Iris pigment epithelial cell (primary cell): ENCODE measurements at regions not wholly inside any gene's neighbourhood (a gene's known extent, or its start where the extent isn't known, plus 50 kb on each side); places are given as distances from the start of the nearest gene placed in this dataset.
A peak's percentile ranks its signal among the peaks of the same experiment; 100 is the strongest.
"Not testable (repeated sequence)": the region's sequence is repeated elsewhere in the genome, so short reads cannot be mapped to it uniquely, and the experiment has no call there.

Source experiments
- DNase-seq: peaks from one replicate; pipeline ENCODE4 v3.0.0-alpha.2; 2011; ENCODE audit warnings: low read depth

DNA sequence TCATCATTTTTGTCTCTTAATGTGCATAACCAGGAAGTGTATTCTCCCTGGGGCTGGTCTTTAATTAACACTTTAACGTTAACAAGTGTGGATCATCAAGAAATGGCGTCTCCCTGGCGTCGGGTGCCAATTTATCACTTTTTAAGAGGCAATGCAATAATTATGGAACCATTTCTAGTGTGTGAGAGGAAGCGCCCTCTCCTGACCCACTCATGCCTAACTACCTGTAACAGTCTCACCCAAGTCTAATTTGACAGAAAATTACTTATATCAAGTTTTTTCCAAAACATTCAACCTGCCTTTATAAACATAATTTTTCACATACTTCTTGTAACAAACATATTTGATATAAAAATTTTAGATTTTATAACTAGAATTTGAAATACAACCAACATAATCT lies 905.3 kb upstream of the MDGA2 start:
- DNase-seq: no peak

DNA sequence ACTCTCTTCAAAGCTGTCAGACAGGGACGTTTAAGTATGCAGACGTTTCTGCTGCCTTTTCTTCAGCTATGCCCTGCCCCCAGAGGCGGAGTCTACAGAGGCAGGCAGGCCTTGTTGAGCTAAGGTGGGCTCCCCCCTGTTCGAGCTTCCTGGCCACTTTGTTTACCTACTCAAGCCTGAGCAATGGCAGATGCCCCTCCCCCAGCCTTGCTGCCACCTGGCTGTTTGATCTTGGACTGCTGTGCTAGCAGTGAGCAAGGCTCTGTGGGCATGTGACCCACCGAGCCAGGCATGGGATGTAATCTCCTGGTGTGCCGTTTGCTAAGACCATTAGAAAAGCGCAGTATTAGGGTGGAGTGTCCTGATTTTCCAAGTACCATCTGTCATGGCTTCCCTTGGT lies 900.4 kb upstream of the MDGA2 start:
- no peak for DNase-seq

DNA sequence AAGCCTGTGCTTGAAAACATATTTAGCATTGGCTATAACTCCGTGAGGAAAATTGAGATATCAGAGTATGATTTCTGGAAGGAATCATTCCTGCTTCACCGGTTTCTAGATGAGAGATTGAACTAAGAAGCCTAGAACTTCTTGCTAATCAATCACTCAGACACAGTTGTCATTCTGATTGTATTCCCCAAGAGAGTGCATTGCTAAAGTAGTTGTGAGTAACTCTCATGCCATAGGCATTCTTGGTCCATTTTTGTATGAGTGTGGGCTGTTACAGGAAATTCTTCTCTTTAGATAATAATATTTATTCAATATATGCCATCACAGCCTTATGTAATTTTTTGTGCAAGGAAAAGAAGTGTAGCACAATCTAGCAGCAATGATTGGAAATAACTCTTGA lies 893.3 kb upstream of the MDGA2 start:
- DNase-seq: peak; percentile 28

DNA sequence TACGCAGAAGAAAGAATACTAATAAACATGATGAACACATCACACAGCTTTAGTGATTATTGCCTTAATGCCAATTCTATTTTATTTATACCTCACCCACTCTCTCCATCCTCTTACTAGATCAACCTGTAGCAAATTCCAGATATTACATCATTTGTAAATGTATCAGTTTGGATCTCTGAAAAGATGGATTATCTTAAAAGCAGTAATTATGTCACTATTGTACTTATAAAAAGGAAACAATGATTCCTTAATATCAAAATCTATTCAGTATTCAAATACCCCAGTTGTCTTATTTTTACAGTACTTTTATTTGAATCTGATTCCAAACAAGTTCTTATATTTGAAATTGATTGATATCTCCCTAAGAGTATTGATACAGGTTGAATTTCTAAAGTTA lies 892.8 kb upstream of the MDGA2 start:
- DNase-seq: no peak

DNA sequence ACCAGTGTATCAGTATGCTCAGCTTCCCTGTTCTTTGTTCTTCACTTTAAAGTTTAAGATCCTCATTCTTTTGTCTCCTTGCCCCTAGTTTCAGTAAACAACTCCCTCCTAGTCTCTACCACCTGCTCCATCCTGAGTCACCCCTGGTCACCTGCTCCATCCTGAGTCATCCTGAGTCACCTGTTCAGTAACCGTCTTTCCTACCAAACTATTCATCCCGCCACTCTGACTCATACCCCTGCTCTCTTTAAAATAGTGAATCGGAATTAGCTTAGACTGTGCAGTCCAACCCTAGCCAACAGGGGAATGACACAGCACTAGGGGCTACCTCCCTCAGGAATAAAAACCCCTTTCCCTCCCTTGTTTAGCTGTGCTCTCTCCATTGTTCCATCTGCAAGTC lies 888.1 kb upstream of the MDGA2 start:
- peak; percentile 3 for DNase-seq

DNA sequence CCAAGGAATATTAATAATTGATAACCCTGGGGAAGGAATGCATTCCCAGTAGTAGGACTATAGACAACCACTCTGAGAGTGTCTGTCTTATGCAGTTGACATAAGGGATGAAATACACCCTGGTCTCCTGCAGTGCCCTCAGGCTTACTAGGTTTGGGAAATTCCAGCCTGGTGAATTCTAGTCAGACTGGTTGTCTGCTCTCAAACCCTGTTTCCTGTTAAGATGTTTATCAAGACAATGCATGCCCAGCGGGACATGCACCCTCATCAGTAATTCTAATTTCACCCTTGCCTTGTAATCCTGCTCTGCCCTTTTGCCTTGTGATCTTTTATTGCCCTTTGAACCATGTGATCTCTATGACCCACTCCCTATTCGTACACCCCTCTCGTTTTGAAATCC lies 886.0 kb upstream of the MDGA2 start:
- DNase-seq: not testable (repeated sequence)

DNA sequence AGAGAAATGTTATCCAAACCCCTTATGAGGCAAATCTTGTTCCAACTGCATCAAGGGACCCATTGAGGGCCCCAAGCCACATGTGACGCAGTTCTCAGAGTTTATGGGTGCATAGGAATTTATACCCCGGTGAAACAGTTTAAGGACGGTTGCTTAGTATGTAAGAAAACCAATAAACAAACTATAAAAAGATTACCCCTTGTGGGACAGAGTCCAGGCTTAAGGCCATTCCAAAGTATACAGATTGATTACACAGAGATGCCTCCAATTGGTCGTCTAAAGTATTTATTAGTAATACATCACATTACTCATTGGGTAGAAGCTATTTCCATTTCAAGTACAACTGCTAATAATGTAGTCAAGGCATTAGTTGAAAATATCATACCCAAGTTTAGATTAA lies 885.0 kb upstream of the MDGA2 start:
- no peak for DNase-seq

DNA sequence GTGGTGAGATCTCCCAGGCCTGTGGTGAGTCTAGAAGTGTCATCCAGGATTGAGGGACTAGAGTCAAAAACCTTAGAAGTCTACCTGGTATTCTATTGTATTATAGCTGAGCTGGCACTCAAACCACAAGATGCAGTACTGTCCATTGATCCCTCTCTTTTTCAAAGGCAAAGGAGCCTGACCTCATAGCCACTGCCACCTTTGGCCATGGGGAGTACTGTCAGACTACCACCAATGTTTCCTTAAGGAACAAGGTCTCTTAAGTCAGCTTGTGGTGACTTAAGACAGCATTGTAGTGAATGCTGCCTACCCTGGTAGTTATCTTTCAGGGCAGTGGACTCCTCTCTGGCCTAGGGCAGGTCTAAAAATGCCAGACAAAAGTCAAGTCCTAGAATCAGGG lies 878.0 kb upstream of the MDGA2 start:
- no peak for DNase-seq

DNA sequence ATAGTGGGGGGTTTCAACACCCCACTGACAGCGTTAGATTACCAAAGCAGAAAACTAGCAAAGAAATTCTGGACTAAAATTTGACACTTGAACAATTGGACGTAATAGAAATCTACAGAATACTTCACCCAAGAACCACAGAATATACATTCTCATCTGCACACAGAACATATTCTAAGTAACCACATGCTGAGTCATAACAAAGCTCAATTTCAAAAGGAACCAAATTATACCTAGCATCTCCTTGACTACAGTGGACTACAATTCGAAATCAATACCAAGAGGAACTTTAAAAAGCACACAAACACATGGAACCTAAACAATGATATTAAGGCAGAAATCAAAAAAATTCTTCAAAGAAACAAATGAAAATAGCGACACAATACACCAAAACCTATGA lies 871.6 kb upstream of the MDGA2 start:
- no peak for DNase-seq

DNA sequence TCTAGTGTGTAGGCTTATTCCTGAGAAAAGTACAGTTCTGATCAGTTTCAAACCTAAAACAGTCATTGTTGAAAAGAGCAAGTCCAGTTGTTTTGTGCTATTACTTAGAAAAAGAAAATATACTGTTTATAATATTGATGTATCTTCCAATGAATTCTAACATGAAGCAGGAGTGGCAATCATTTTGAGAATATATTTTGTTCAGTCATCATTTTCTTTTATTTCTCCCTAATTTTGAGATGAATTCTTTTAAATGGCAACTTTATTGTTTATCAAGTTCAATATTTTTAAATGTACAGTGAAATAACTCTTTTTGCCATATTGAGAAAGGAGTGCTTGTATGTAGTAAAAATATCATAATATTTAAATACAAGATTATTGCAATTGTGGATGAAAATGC lies 862.2 kb upstream of the MDGA2 start:
- no peak for DNase-seq

DNA sequence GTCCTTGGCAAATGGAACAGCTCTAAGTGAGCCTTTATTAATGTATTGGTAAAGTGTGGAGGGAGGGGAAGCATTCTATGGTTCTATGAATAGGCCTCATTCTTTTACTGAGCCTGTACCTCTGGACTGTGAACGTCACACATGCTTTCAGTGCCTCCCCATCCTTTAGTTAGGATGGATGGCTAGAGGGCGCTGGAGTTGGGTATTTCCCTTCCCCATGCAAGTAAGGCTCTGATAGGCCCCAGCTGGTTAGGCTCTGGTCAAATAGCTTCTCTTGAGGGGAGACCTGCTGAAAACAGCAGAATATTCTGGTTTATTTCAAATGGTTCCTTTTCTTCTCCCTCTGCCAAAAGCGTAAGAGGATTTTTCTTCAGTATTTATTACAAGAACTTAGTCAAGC lies 860.9 kb upstream of the MDGA2 start:
- no peak for DNase-seq

DNA sequence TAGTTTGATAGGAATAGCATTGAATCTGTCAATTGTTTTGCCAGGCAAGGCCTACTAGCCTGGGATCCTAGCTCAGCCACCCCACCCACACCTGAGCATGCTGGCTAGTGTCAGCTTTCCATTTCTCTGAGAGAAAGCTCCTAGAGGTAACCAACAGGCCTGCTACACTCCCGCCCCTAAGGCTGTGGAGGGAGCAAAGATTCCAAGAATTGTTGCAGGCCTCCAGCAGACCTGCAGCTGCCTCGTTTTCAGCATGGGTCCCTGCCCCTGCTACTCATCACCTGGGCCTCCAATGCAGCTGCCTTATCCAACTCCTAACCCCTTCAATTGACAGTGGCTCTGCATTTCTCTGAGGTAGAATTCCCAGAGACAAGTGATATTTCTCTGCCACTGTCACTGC lies 852.4 kb upstream of the MDGA2 start:
- DNase-seq: no peak

DNA sequence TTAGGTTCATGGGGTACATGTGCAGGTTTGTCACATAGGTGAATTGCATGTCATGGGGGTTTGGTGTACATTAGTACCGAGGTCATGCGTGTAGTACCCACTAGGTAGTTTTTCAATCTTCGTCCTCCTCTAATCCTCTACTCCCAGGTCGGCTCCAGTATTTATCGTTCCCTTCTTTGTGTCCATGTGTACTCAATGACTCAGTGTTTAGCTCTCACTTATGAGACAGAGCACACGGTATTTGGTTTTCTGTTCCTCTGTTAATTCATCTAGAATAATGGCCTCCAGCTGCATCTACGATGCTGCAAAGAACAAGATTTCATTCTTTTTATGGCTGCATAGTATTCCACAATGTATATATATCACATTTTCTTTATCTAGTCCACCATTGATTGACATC lies 850.9 kb upstream of the MDGA2 start:
- DNase-seq: no peak

DNA sequence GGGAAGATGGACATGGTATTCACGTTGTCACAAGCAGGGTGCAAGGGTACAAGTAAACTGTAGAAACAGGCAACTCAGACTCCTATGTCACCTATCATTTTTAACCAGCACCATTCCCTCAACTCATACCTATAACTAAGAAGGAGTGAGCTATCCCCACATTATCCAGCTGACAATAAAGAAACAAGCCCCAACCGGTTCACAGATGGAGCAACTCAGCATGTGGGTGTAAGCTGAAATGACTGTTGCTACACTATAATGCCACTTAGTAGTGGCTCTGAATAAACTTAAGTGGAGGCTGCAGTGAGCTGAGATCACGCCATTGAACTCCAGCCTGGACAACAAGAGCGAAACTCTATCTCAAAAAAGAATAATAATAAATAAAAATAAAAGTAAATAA lies 829.5 kb upstream of the MDGA2 start:
- no peak for DNase-seq

DNA sequence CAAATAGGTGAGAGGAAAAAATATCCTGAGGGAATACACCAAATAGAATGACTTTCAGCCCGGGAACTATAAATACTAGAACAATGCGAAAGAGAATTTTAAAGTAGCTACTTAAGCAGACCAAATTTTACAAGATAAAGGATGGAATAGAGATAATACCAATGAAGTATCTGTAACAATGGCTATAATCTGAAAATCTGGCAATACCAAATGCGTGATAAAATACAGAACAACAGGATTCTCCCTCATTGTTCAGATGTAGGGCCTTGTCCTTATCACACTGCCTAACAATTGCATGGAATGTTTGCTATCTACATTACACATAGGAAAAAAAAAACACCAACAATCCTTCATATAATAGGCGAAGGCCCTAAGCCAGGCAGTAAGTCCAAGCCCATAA lies 815.4 kb upstream of the MDGA2 start:
- no peak for DNase-seq

DNA sequence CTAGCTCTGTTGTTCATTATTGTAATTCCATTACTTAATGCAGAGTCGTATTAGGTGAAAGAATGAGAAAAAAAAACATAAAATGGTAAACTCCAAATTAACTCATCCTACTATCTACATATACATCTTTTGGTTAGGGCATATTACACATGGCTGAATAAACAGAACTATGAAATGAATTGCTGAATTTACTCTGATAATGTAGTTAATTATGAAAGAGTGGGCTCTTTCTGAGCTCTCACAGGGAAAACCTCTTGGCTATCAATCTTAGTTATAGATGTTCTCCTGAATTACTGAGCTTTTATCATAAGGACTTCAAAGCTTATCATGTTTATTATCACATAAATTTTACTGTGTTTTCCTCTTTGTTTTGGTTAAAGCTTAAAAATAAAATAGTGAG lies 798.5 kb upstream of the MDGA2 start:
- DNase-seq: no peak

DNA sequence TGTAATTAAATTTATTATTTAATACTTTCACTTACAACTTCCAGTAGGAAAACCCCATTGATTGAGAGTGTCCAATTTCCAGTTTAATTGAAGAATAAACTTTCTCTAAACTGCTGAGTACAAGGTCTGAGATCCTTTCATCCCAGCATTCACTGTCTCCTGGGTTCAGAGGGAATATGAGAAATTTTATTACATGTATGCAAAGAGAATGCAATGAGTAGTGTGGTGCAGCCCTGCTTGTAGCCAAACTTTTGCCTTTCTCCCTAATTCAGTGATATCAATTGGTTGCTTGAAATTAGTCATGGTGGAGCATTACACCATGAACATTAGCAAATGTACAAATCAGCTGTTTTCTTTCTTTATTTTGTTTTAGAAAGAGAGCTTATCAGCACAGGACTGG lies 780.6 kb upstream of the MDGA2 start:
- DNase-seq: no peak

DNA sequence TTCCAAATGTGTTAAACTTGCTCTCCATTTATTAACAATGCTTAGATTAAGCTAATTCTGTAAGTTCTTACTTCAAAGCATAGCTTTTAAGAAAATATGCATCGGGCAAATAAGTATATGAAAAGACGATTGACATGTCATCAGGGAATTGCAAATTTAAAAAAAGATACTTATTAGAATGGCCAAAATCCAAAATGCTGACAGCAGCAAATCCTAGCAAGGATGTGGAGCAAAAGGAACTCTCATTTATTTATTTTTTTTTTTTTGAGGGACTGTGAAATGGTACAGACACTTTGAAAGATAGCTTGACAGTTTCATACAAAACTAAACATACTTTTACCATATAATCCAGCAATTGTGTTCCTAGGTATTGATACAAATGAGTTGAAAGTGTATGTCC lies 779.5 kb upstream of the MDGA2 start:
- DNase-seq: no peak

DNA sequence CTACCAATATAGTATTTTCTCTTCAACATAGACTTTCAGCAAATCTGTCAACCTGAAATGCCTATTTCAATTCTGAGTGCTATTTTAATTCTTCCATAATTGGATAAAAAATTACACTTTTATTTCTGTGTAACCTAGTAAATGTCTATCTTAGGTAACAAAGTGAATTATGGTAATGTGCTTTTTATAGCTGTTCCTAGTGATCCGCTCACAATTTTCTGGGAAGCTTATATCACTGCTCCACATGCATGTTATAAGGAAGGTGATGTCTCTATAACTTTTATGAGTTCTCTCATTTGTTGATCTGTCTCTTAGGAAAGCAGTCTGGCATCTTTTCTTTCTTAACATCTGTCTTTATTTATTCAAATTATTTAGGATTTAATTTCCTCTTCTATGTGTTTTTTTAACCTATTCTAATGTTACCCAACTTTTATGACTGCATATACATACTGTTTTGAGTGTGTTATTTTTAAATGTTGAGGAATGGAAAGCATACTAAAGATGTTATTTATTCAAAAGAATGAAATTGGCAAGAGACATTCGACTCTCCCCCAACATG lies 777.1 kb upstream of the MDGA2 start:
- no peak for DNase-seq

DNA sequence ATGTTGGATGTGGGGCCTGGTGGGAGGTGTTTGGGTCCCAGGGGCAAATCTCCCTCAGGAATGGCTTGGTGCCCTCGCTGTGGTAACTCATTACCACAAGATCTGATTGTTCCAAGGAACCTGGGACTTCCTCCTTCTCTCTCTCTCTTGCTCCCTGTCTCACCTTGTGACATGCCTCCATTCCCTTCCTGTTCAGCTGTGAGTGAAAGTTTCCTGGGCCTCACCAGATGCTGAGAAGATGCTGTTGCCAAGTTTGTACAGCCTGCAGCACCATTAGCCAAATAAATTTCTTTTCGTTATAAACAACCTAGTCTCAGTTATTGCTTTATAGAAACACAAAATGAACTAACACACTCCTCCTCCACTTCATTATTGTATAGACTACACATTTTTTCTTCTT lies 759.8 kb upstream of the MDGA2 start:
- no peak for DNase-seq

DNA sequence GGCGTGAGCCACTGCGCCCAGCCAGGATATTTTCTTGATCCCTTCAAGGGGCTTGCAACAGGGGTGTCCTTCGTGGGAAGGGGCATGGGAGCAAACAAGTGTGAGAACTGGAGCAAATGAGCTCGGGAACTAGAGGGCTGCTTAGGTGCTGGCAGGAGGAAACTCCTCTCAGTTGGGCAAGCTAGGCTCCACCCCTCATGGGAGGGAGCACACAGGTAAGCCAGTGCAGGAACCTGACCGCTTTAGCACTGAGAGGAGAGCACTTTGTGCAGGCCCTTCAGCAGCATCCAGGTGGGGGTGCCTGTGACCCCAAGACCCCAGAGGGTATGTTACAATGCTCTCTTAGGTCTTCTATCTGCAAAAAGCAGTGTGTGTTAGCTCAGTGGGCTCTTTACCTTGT lies 755.4 kb upstream of the MDGA2 start:
- DNase-seq: no peak

DNA sequence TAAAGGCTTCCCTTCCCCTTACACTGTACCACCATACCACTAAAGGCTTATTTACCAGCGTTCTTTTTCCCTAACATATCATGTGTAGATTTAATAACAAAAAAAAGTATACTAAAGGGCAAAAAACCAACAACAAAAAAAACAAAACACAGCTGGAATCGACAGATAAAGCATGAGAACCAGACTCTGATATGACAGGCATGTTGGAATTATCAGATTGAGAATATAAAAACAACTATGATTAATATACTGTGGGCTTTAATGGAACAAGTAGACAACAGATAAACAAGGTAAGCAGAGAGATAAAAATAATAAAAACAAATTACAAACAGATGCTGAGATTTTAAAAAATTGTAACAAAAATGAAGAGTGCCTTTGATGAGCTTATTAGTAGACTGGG lies 754.1 kb upstream of the MDGA2 start:
- no peak for DNase-seq

DNA sequence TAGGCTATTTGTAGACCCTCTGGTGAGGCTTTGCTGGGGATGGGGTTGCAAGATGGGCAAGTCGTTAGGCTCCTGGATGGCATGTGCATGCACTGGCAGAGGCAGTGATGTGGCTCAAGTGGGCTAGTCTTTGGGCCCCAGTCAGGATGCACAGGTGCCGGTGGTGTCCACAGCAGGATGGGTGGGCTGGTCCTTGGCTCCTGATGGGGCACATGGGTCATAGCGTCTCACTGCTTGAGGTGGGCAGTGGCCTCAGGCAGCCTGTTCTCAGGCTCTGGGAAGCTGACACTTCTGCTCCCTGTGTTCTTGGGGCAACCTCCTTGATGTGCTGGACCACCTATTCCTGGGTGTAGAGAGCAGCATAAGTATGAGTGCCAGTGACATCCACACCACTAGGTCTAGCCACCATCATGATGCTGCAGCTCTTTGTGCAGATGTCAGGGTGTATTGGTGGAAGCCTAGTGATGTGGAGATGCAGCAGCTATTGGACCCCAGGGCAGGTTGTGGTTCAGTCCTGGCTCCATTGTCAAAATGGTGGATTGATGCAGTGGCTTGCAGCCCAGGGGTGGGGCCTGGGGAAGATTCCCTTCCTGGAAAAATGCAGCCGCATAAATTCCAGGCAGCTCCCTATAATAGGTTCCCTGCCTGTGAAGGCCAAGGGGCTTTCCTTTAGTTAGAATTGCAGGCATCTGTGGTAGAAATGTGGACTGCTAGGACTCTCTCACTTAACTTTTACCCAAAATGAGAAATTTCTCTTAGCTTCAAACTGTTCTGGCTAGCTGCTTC lies 742.5 kb upstream of the MDGA2 start:
- DNase-seq: no peak

DNA sequence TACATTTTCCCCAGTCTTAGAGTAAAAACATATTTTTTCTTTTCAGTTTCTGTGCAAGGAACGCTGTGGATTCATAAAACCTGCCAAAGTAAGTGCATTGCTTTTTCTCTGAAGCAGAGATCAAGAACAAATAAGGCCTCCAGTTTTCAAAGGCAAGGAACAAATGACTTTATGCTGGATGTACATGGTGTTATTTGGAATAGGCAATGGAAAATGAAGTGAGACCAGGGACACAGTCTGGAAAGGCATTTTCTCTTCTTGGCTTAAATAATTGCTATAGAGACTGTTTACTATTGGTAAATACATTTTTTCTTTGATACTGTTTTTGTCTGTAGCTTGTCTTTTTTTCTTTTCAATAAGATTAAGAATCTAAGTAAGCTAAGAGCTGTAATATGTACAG lies 725.9 kb upstream of the MDGA2 start:
- DNase-seq: no peak
